PFSK-1 (cell line): ENCODE measurements at regions not wholly inside any gene's neighbourhood (a gene's known extent, or its start where the extent isn't known, plus 50 kb on each side); places are given as distances from the start of the nearest gene placed in this dataset.

Experiments used
- SIN3A ChIP-seq: IDR thresholded peaks from 2 replicates; pipeline ENCODE4 v1.6.1; 2012; ENCODE audit warnings: mild to moderate bottlenecking, low read length, moderate library complexity, borderline replicate concordance; ENCODE audit not compliant: insufficient read depth
- TAF1 ChIP-seq: IDR thresholded peaks from 2 replicates; pipeline ENCODE4 v1.6.1; 2012; ENCODE audit warnings: low read length, control low read depth, borderline replicate concordance; ENCODE audit not compliant: insufficient read depth
- TF ChIP-seq, protein P1 (sequence below), 2 experiments: IDR thresholded peaks; 2 replicates each; pipeline versions ENCODE4 v1.6.1 to v1.8.0; 2011 to 2012; ENCODE audit warnings: low read depth in 2 of 2, low read length in 2 of 2, control low read depth in 1 of 2, inconsistent platforms in 1 of 2, mild to moderate bottlenecking in 1 of 2, moderate library complexity in 1 of 2; ENCODE audit not compliant: insufficient read depth in 1 of 2

DNA sequence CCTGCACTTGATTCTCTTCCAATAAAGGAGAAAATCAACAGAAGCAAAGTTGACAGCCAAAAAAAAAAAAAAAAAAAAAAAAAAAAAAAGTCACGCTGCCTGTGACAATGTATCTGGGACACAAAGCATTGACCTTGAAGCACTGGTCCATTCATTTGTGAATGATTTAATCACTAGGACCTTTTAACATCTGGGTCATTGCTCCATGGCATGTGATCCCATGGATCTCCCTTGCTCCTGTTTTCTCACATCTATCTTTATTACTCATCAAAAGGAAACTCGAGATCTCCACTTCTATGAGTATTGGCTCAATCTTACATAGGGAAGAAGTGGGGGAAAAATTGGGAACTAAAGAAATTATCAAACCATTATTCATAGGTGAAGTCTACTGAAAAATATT, 89.6 kb upstream of the SMIM30 start:
- TF ChIP-seq TAF1 = no peak
- TF ChIP-seq, protein P1, sequence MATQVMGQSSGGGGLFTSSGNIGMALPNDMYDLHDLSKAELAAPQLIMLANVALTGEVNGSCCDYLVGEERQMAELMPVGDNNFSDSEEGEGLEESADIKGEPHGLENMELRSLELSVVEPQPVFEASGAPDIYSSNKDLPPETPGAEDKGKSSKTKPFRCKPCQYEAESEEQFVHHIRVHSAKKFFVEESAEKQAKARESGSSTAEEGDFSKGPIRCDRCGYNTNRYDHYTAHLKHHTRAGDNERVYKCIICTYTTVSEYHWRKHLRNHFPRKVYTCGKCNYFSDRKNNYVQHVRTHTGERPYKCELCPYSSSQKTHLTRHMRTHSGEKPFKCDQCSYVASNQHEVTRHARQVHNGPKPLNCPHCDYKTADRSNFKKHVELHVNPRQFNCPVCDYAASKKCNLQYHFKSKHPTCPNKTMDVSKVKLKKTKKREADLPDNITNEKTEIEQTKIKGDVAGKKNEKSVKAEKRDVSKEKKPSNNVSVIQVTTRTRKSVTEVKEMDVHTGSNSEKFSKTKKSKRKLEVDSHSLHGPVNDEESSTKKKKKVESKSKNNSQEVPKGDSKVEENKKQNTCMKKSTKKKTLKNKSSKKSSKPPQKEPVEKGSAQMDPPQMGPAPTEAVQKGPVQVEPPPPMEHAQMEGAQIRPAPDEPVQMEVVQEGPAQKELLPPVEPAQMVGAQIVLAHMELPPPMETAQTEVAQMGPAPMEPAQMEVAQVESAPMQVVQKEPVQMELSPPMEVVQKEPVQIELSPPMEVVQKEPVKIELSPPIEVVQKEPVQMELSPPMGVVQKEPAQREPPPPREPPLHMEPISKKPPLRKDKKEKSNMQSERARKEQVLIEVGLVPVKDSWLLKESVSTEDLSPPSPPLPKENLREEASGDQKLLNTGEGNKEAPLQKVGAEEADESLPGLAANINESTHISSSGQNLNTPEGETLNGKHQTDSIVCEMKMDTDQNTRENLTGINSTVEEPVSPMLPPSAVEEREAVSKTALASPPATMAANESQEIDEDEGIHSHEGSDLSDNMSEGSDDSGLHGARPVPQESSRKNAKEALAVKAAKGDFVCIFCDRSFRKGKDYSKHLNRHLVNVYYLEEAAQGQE (IDR thresholded peaks at IDR 0.05; ENCODE audit: insufficient read depth in 1 of 2, low read depth in 2 of 2, low read length in 2 of 2) = no peak
- TF ChIP-seq SIN3A = no peak
